ENCODE measurements at regions not wholly inside any gene's neighbourhood (a gene's known extent, or its start where the extent isn't known, plus 50 kb on each side); places are given as distances from the start of the nearest gene placed in this dataset.
A peak's percentile ranks its signal among the peaks of the same experiment; 100 is the strongest.
"Not testable (repeated sequence)": the region's sequence is repeated elsewhere in the genome, so short reads cannot be mapped to it uniquely, and the experiment has no call there.

DNA sequence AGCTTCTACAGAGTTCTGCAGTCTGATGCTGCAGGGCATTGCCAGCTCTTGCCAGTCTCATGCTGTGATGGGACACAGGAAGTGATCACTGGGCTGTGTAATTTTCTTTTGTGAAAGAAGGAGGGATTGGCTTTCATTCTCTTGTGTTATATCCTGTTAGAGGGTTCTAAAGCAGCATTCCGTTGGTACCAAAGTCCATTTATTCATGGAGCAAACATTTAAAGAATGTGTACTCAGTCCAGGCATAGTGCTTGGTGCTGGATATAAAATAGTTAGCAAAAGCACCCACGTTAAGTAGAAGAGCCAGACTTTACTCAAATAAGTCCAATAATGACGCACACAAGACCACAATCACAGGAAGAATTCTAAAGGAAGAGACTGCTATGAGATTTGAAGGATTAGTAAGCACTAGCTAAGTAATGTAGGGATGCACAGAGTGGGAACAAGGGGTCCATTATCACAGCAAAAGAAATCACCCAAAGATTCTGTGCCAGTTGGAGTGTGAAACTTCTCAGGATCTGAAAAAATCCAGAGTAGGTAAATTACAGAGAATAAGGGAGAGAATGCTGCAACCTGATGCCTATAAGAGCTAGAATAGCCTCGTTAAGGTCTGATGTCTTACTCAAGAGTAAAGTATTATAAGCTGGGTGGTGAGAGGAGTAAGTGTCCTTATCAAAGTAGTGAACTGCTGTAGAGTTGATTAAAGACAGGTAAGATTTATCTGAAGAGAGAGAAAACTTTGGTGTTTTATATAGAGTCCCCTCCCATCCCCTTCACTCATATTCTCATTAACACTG is 728.3 kb downstream of the METTL15 start:
- in situ Hi-C loops (cut with HindIII; ENCODE audit: low pct_unique_long_range_greater_than_20kb, low sequenced_read_pairs): no loop called here
- DNase-seq (ENCODE audit: low read depth, low spot score): peak; percentile 60

DNA sequence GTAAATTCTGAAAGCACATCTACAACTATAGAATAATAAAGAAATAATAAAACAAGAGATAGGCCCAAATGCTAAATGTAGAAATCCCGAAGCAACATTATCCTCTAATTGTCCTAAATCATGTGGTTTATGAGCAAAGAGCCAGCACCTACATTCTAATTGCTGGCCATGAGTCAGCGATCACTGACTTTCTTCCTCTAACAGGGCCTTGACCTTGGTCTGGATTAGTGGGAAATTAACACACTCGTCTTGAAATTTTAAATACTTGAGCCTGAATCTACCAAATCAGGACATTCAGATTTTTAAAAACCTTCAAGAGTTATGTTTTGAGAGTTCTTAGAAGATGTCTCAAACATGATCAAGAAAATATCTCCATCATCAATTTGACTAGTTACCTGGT is 727.6 kb downstream of the METTL15 start:
- no peak for DNase-seq (ENCODE audit: low read depth, low spot score)
- in situ Hi-C loops (cut with HindIII; ENCODE audit: low pct_unique_long_range_greater_than_20kb, low sequenced_read_pairs): no loop called here

DNA sequence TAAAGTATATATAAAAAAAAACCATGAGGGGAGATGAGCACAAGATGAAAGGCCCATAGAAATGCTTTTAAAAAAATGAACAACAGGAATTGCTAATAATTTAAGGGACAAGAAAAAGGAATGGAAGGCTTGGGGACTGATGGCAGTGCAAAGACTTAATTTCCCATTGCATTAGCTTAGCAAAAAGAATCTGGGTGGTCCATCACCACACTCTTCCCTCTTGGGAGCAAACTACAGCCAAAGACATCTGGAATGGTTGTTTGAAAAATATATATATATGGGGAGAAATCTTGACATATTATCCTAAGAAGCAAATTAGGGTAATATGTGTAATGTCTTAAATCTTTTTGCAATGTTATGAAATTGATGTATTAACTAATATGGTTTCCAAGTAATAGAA is 727.1 kb downstream of the METTL15 start:
- in situ Hi-C loops (cut with HindIII; ENCODE audit: low pct_unique_long_range_greater_than_20kb, low sequenced_read_pairs): no loop called here
- no peak for DNase-seq (ENCODE audit: low read depth, low spot score)

DNA sequence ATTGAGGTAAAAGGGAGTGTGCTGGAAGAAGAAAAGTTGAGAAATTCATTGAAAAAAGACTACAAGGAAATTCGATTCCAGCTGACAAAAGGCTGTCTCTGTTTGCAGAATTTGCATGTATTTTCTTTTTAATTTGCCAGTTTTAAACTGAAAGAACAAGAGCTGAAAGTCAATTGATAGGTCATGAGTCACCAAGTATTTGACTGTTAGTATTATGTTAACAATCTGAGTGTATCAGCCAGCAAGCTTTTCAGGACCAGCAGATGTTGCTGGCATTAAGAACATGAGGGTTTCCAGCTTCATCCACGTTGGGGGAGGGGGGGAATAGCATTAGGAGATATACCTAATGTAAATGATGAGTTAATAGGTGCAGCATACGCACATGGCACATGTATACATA is 726.7 kb downstream of the METTL15 start:
- in situ Hi-C loops (cut with HindIII; ENCODE audit: low pct_unique_long_range_greater_than_20kb, low sequenced_read_pairs): no loop called here
- no peak for DNase-seq (ENCODE audit: low read depth, low spot score)

DNA sequence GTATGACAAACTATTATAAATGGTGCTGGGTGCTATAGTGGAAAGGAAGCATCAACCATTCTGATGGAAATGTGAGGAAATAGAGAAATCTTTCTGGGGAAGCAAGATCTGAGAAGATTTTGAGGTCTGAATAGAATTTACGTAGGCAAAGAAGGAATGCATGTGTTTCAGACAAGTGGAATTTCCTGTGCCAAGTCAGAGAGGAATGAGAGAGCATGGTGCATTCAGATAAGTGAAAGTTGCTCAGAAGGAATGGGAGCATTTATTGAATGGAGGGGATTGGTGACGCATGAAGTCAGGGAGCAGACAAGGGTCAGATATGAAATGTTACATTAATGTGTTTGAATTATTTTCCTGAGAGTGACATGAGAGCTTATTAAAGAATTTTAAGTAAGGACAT is 725.5 kb downstream of the METTL15 start:
- DNase-seq (ENCODE audit: low read depth, low spot score): peak; percentile 37
- in situ Hi-C loops (cut with HindIII; ENCODE audit: low pct_unique_long_range_greater_than_20kb, low sequenced_read_pairs): no loop called here

DNA sequence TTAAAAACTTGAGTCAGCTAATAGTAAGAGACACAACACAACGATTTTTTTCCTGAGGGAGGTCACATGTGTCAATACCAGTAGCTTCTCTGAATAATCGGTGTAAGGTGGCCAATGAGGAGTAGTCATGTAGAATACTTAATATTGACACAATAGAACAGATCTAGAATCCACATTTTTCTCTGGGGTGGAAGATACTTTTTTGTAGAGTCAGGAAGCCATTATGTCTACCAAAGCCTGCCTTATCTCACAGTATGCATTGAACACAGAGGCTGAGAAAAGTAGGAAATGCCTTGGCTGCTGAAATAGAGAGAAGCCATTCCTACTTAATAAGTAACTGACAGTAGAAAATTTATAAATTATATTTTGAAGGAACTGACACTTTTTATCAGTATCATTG is 725.0 kb downstream of the METTL15 start:
- in situ Hi-C loops (cut with HindIII; ENCODE audit: low pct_unique_long_range_greater_than_20kb, low sequenced_read_pairs): no loop called here
- no peak for DNase-seq (ENCODE audit: low read depth, low spot score)

DNA sequence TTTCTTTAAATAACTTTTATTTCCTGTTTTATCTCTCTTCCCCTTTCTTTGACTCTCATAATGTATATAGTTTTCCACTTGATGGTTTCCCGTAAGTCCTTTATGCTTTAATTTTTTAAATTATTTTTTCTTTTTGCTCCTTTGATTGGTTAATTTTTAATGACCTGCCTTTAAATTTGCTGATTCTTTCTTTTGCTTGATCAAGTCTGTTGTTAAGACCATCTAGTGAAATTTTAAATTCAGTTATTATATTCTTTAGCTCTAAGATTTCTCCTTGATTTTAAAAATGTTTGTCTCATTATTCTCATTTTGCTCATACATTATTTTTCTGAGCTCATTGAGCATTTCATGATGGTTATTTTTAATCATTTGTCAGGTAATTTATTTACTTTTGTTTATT is 718.6 kb downstream of the METTL15 start:
- in situ Hi-C loops (cut with HindIII; ENCODE audit: low pct_unique_long_range_greater_than_20kb, low sequenced_read_pairs): no loop called here
- no peak for DNase-seq (ENCODE audit: low read depth, low spot score)

DNA sequence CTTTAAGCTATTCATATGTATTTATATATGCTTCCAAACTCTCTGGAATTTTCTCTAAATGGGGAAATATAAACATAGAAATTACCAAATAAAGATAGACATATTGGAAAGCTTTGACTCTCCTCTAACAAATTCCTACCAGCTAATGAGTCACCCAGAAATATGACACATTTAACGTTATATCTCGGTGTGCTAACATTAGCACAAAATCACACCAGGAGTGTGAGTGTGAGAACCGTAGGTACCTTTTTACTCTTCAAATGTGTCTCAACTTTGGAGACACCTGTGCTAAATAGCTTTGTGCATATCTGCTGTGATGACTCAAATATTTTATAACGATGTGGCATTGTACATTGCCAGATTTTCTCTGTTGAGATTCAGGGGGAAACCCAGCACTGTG is 714.4 kb downstream of the METTL15 start:
- in situ Hi-C loops (cut with HindIII; ENCODE audit: low pct_unique_long_range_greater_than_20kb, low sequenced_read_pairs): no loop called here
- DNase-seq (ENCODE audit: low read depth, low spot score): no peak

DNA sequence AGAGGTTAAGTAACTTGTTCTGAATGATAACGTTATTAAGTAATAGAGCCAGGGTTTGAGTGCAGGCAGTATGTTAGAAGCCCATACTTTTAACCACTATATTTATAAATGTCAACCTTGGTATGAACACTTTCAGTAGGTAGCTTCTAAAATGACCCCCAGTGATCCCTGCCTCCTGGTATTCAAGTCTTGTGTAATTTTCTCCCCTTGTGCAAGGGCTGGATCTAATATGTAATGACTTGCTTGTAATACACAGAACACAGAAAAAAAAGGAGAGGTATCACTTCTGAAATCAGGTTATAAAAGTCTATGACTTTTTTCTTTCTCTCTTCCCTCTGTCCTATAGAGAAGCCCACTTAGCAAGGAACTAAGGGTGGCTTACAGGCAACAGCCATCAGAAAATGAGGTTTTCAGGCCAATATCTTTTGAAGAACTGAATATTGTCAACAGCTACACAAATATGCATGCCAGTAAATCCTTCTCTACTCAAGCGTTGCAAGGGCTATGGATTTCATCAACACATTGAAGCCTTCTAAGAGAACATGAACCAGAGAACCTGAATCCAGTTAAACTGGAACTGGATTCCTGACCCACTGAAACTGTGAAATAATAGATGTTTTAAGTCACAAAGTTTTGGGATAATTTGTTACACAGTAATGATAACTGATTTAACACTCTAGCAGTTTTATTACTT is 712.3 kb downstream of the METTL15 start:
- no peak for DNase-seq (ENCODE audit: low read depth, low spot score)
- in situ Hi-C loops (cut with HindIII; ENCODE audit: low pct_unique_long_range_greater_than_20kb, low sequenced_read_pairs): no loop called here

DNA sequence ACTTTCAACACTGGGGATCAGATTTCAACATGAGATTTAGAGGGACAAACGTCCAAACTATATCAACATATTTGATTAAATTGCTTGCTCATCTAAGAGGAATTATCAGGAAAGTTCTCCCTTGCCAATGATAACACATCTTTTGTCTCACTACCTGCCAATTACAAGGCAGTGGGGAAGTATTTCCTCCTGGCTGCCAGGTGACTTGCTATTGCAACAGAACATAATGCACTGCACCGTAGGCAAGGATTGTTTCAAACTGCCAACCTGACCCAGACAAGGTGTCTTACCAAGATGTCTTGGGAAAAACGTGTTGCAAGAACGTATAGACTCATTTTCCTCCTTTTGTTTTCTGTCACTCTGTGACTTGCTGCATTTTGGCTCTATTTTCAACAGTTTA is 711.6 kb downstream of the METTL15 start:
- in situ Hi-C loops (cut with HindIII; ENCODE audit: low pct_unique_long_range_greater_than_20kb, low sequenced_read_pairs): no loop called here
- DNase-seq (ENCODE audit: low read depth, low spot score): no peak

DNA sequence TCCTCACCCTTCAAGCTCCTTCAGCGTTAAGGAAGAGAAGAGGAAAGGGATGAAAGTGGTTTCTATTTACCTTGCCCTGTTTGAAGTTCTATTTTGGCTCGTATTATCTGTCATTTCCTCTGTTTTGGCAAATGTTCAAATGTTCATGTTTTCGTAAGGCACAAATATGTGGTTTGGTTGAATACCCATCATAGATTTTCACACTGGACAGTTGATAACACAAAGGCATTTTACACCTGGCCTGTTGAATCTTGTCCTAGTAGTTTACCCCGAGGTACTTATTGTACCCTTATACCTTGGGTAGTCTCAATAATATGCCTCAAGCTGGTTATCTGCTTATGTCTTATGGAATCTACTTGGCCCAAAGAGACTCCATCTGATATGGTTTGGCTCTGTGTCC is 706.9 kb downstream of the METTL15 start:
- in situ Hi-C loops (cut with HindIII; ENCODE audit: low pct_unique_long_range_greater_than_20kb, low sequenced_read_pairs): no loop called here
- DNase-seq (ENCODE audit: low read depth, low spot score): no peak

DNA sequence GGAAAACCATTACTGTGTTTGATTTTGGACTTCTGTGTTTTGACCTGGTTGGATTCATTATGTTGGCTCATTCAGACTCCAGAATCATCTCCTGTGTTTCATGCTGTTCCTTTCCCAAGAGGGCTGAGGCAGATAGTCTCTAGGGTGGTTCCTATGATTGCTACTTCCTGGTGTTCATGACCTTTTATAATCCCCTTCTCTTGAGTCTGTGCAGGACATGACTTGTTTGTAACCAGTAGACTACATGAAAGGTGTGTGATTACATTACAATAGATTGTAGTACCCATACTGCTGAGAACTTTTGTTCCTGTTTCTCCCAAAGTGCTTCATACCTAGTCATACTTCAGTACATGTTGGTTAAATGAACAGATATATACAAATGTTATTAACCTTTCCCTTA is 700.6 kb downstream of the METTL15 start:
- in situ Hi-C loops (cut with HindIII; ENCODE audit: low pct_unique_long_range_greater_than_20kb, low sequenced_read_pairs): no loop called here
- no peak for DNase-seq (ENCODE audit: low read depth, low spot score)

DNA sequence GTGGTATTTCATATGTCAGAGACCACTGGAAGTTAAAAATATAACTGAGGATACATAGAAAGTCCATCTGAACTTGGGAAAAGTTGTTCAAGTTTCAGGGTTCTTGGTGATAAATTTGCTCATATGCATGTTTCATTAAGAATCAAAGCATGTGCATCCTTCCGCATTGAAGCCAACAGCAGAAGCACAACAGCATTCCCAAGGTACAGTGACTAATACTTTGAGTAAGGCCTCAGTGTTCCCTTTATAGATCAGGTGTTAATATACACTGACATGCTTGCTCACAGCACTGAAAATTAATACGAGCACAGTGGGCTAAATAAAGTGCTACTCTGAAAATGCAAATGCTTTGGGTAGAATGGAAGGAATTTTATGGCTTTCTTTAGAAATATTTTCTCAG is 691.1 kb downstream of the METTL15 start:
- in situ Hi-C loops (cut with HindIII; ENCODE audit: low pct_unique_long_range_greater_than_20kb, low sequenced_read_pairs): no loop called here
- no peak for DNase-seq (ENCODE audit: low read depth, low spot score)

DNA sequence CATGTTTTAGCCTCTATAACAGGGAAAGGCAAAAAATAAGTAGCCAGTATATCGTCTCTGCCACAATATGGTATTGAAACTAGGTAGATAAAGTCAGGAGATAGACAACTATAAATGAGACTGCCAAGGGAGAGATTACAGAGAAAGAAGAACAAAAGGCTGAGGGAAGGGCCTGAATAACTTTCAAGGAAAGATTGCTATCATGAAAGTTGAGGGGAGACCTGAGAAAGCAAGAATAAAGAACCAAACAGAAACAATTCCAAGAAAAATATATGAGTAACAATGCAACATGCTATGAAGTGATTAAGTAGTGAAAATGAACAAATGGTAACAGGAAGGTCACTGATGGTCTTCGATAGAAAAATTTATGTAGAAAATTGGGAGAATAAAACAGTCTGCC is 690.1 kb downstream of the METTL15 start:
- DNase-seq (ENCODE audit: low read depth, low spot score): no peak
- in situ Hi-C loops (cut with HindIII; ENCODE audit: low pct_unique_long_range_greater_than_20kb, low sequenced_read_pairs): no loop called here

DNA sequence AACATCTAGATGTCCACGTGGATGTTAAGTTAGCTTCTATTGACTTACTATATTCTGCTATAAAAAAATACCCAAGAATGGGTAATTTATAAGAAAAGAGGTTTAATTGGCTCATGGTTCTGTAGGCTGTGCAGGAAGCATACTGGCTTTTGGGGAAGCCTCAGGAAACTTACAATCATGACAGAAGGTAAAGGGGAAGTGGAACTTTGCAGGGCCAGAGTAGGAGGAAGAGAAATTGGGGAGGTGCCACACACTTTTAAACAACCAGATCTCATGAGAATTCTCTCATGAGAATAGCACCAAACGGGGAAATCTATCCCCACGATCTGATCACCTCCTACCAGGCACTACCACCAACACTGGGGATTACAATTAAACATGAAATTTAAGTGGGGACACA is 689.3 kb downstream of the METTL15 start:
- in situ Hi-C loops (cut with HindIII; ENCODE audit: low pct_unique_long_range_greater_than_20kb, low sequenced_read_pairs): no loop called here
- DNase-seq (ENCODE audit: low read depth, low spot score): no peak

DNA sequence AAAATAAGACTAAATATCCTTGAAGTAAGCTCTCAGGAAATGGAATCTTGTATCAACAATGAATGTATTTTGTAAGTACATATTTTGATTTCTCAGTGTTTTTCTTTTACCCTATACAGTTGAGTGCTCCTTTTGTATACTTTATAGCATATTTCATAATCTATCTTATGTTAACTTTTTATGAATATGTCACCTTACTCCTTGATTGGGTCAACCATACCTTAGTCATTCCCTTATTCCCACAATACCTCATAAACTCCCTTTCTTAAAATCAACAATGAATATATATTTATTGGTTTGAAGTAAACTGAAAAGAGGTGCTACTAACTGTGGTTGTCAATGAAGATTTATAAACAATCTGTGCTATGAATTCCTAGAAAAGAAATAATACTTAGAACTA is 686.2 kb downstream of the METTL15 start:
- in situ Hi-C loops (cut with HindIII; ENCODE audit: low pct_unique_long_range_greater_than_20kb, low sequenced_read_pairs): no loop called here
- DNase-seq (ENCODE audit: low read depth, low spot score): no peak

DNA sequence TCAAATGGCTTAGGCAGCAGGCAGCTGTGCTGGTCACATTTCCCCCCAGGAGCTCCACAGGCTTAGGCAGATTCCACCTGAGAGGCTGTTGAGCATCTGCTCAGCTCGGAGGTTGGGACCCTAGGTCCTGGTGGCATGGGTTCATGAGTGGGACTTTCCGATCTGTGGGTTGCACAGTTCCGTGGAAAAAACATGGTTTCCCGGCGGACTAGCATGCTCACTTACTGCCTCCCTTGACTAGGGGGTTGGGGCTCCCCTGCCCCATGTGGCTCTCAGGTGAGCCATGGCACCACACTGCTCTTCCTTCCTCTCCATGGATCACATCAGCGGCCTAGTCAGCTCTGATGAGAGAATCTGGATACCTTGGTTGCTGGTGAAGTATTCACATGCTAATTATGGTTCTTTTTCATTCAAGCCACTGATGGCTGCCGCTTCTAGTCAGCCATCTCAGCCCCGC is 685.1 kb downstream of the METTL15 start:
- in situ Hi-C loops (cut with HindIII; ENCODE audit: low pct_unique_long_range_greater_than_20kb, low sequenced_read_pairs): no loop called here
- DNase-seq (ENCODE audit: low read depth, low spot score): no peak

DNA sequence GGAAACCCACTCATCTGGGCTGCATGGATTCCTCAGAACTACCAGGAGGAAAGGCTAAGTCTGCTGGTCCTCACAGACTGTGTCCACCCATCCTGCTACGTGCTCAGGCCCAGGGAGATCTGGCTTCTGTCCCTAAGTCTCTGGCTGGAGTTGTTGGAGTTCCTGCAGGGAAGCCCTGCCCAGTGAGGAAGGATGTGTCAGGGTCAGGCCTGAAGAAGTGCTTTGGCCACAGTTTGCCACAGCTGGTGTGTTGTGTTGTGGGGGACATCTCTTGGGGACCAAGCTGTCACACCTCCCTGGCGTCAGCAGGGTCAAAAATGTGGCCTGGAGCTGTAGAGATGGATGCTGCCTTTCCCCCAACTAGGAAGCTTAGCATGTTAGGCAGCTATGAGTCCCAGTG is 684.7 kb downstream of the METTL15 start:
- DNase-seq (ENCODE audit: low read depth, low spot score): no peak
- in situ Hi-C loops (cut with HindIII; ENCODE audit: low pct_unique_long_range_greater_than_20kb, low sequenced_read_pairs): no loop called here

DNA sequence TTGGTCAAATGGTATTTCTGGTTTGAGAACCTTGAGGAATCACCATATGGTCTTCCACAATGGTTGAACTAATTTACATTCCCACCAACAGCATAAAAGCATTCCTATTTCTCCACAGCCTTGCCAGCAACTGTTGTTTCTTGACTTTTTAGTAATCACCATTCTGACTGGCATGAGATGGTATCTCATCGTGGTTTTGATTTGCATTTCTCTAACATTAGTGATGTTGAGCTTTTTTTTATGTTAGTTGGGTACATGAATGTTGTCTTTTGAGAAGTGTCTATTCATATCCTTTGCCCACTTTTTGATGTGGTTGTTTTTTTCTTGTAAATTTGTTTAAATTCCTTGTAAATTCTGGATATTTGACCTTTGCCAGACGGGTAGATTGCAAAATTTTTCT is 679.7 kb downstream of the METTL15 start:
- DNase-seq (ENCODE audit: low read depth, low spot score); in situ Hi-C loops (cut with HindIII; ENCODE audit: low pct_unique_long_range_greater_than_20kb, low sequenced_read_pairs): not testable (repeated sequence)

Measured in SK-MEL-5 (cell line).